Rectal smooth muscle tissue (tissue), 1 donor: ENCODE measurements at regions not wholly inside any gene's neighbourhood (a gene's known extent, or its start where the extent isn't known, plus 50 kb on each side); places are given as distances from the start of the nearest gene placed in this dataset.

ENCODE experiments used
- H3K27ac ChIP-seq: one replicate; pipeline ENCODE4 v1.7.0; 2013; ENCODE audit warnings: low read depth, low read length, inconsistent platforms
- H3K27me3 ChIP-seq: one replicate; pipeline ENCODE4 v1.7.0; 2013; ENCODE audit warnings: low read length; ENCODE audit not compliant: control insufficient read depth, insufficient read depth
- H3K36me3 ChIP-seq: one replicate; pipeline ENCODE4 v1.7.0; 2013; ENCODE audit warnings: low read length; ENCODE audit not compliant: control insufficient read depth, insufficient read depth
- H3K4me1 ChIP-seq: one replicate; pipeline ENCODE4 v1.7.0; 2013; ENCODE audit warnings: low read length; ENCODE audit not compliant: control insufficient read depth, insufficient read depth
- H3K4me3 ChIP-seq: one replicate; pipeline ENCODE4 v1.7.0; 2013; ENCODE audit warnings: low read length
- H3K9ac ChIP-seq: one replicate; pipeline ENCODE4 v1.7.0; 2013; ENCODE audit warnings: low read length

DNA sequence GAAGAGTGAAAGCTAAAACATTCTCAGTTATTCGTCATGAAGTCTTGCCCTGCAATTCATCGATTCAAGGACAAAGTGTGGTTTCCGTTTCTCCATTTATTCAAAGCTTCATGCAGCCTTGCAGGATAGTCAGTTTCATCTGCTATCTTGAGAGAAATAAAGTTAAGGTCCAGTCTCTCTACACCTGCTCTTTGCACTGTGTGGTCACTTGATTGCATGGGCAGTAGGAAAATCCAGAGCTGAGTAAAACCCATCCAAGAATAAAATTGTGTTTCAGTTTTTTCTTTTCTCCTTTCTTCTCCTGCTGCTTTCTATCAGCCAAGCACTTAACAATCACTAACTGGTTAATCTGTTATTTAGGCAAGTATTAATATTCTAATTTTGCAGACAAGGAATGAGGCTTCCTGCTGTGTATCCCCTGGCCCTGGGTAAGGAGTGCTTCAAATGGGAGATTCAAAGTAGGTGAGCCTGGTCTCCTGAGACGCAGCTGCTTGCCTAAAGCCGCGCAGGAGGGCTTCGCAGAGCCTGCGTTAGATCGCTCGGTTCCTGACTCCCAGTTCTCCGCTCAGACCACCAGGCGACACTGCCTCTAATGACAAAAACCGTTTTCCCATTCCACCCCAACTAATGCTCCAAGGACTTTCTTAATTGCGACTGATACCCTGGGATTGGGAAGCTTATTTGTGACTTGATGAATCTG lies 808.3 kb downstream of the TFAP2A start:
- Histone ChIP-seq H3K27me3 (no peaks in the 10 kb centered on the region), H3K27ac (no peak overlapping the region), H3K9ac (no peak overlapping the region), H3K36me3 (no peaks in the 10 kb centered on the region), H3K4me3 (no peak overlapping the region), H3K4me1 (no peaks in the 10 kb centered on the region)

GRCh38 chr6:9594746-9595145 lies 820.1 kb downstream of the TFAP2A start:
- no peak overlapping the region for H3K9ac ChIP-seq
- H3K36me3 ChIP-seq = no peaks in the 10 kb centered on the region
- no peaks in the 10 kb centered on the region for H3K4me1 ChIP-seq
- H3K4me3 ChIP-seq = no peak overlapping the region
- H3K27ac ChIP-seq = no peak overlapping the region
- no peaks in the 10 kb centered on the region for H3K27me3 ChIP-seq

DNA sequence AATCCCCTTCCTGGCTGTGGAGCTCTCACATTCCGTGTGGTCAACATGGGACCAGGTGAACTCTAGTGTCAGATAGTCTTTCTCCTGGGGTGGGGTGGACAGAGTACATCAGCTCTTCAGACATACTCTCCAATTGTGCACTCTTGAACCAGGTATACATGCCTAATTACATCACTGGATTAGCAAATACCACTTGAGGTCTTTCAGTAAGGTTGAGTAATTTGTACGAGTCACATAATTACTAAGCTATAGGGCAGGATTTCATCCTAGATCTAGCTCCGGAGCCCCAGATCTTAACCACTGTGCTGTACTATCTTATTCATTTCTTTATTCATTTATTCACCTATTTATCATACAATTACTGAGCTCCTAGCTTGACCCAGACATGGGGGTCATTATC lies 821.3 kb downstream of the TFAP2A start:
- no peaks in the 10 kb centered on the region for H3K27me3 ChIP-seq
- no peak overlapping the region for H3K9ac ChIP-seq
- H3K27ac ChIP-seq = no peak overlapping the region
- no peaks in the 10 kb centered on the region for H3K36me3 ChIP-seq
- no peaks in the 10 kb centered on the region for H3K4me1 ChIP-seq
- H3K4me3 ChIP-seq = no peak overlapping the region

DNA sequence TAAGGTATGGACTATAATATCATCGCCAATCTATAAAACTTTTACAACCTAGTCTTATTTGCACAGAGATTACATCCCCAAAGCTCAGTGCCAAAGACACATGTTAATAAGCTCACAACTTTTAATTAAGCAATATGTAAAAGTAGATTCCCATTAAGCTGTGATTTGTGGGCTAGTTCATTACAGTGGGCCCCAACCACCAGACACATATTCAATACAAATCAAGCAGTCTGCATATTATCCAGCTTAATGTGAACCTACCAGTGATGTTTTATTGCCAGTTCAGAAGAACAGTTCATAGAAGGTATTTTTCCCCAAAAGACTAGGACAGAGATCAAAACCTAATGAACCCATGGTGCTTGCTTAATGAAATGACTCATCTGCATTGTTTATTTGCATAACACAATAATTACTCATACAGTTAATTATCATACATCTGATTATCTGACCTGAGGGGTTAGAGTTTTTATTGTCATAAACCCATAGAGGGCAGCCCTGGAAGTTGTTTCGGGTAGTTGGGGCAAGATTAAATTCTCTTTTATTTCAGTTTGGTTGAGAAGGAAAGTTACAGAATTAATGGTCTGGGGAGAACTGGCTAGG lies 831.0 kb downstream of the TFAP2A start:
- no peaks in the 10 kb centered on the region for H3K27me3 ChIP-seq
- no peaks in the 10 kb centered on the region for H3K4me1 ChIP-seq
- no peak overlapping the region for H3K4me3 ChIP-seq
- no peak overlapping the region for H3K27ac ChIP-seq
- no peak overlapping the region for H3K9ac ChIP-seq
- no peaks in the 10 kb centered on the region for H3K36me3 ChIP-seq

GRCh38 chr6:9581155-9581554 lies 833.7 kb downstream of the TFAP2A start:
- H3K4me3 ChIP-seq = no peak overlapping the region
- H3K36me3 ChIP-seq = no peaks in the 10 kb centered on the region
- no peak overlapping the region for H3K27ac ChIP-seq
- H3K9ac ChIP-seq = no peak overlapping the region
- H3K27me3 ChIP-seq = no peaks in the 10 kb centered on the region
- no peaks in the 10 kb centered on the region for H3K4me1 ChIP-seq

- Histone ChIP-seq H3K9ac (no peak overlapping the region), H3K4me1 (no peaks in the 10 kb centered on the region), H3K27ac (no peak overlapping the region), H3K36me3 (no peaks in the 10 kb centered on the region), H3K27me3 (no peaks in the 10 kb centered on the region), H3K4me3 (no peak overlapping the region)
Measured at GRCh38 chr6:9576521-9576920, 838.4 kb downstream of the TFAP2A start.

DNA sequence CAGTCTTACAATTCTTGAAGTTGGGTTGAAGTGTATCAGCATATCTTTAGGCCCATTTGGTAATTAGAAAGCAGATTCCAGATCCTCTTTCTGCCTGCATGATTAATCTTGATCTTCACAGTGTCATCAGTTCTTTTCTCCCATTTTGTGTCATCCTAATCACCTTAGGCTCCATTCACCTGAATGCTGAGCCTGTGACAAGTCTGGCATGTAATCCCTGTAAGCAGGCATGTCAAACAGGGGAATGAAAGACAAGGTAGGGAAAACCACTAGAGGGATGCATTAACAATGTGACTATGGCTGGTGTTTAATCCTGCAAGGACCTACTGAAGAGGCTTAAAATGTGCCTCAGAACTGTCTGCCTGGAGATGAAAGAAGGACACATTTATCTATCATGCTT lies 848.8 kb downstream of the TFAP2A start:
- Histone ChIP-seq H3K4me3 (no peak overlapping the region), H3K4me1 (no peaks in the 10 kb centered on the region), H3K27ac (no peak overlapping the region), H3K9ac (no peak overlapping the region), H3K36me3 (no peaks in the 10 kb centered on the region), H3K27me3 (no peaks in the 10 kb centered on the region)

- Histone ChIP-seq H3K27me3 (no peaks in the 10 kb centered on the region), H3K4me3 (no peak overlapping the region), H3K9ac (no peak overlapping the region), H3K36me3 (no peaks in the 10 kb centered on the region), H3K27ac (no peak overlapping the region), H3K4me1 (no peaks in the 10 kb centered on the region)
Measured at GRCh38 chr6:9564021-9564420, 850.9 kb downstream of the TFAP2A start.

- Histone ChIP-seq H3K27me3 (no peaks in the 10 kb centered on the region), H3K36me3 (no peaks in the 10 kb centered on the region)
Measured at GRCh38 chr6:9563568-9563967, 851.3 kb downstream of the TFAP2A start.

GRCh38 chr6:9554806-9555205 lies 860.1 kb downstream of the TFAP2A start:
- H3K27ac ChIP-seq = no peak overlapping the region
- H3K4me3 ChIP-seq = no peak overlapping the region
- H3K27me3 ChIP-seq = no peaks in the 10 kb centered on the region
- H3K4me1 ChIP-seq = no peaks in the 10 kb centered on the region
- no peak overlapping the region for H3K9ac ChIP-seq
- H3K36me3 ChIP-seq = no peaks in the 10 kb centered on the region

More at GRCh38 chr6:9563568-9563967, 851.3 kb downstream of the TFAP2A start:
- no peaks in the 10 kb centered on the region for H3K4me1 ChIP-seq
- H3K27ac ChIP-seq = no peak overlapping the region
- no peak overlapping the region for H3K9ac ChIP-seq
- H3K4me3 ChIP-seq = no peak overlapping the region

DNA sequence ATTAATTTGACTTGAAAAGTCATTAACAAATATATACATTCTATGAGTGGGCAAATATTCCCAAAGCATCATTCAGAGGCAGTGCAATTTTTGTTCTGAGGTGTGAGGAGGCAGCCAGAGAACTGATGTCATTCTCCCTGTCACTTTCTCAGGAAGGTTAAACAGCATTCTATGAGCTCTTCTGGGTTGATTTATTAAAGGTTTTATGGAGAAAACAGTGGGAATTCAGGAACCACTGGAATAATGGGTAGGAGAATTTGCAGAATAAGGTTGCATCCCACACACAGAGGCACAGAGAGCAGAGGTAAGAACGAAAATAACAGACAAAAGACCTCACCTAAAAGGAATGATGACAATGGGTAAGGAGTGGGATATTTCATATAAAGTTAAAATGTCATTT lies 860.6 kb downstream of the TFAP2A start:
- no peaks in the 10 kb centered on the region for H3K4me1 ChIP-seq
- no peak overlapping the region for H3K4me3 ChIP-seq
- H3K27ac ChIP-seq = no peak overlapping the region
- no peaks in the 10 kb centered on the region for H3K36me3 ChIP-seq
- H3K9ac ChIP-seq = no peak overlapping the region
- H3K27me3 ChIP-seq = no peaks in the 10 kb centered on the region

- Histone ChIP-seq H3K36me3 (no peaks in the 10 kb centered on the region), H3K4me1 (no peaks in the 10 kb centered on the region), H3K27ac (no peak overlapping the region), H3K4me3 (no peak overlapping the region), H3K9ac (no peak overlapping the region), H3K27me3 (no peaks in the 10 kb centered on the region)
Measured at GRCh38 chr6:9553002-9553401, 861.9 kb downstream of the TFAP2A start.

- no peak overlapping the region for H3K4me3 ChIP-seq
- H3K9ac ChIP-seq = no peak overlapping the region
- no peaks in the 10 kb centered on the region for H3K4me1 ChIP-seq
- no peak overlapping the region for H3K27ac ChIP-seq
- H3K27me3 ChIP-seq = no peaks in the 10 kb centered on the region
- no peaks in the 10 kb centered on the region for H3K36me3 ChIP-seq
Measured at GRCh38 chr6:9543649-9544048, 871.2 kb downstream of the TFAP2A start.
